Cerebellar cortex (tissue), 1 donor: ENCODE measurements at regions not wholly inside any gene's neighbourhood (a gene's known extent, or its start where the extent isn't known, plus 50 kb on each side); places are given as distances from the start of the nearest gene placed in this dataset.
"Not testable (repeated sequence)": the region's sequence is repeated elsewhere in the genome, so short reads cannot be mapped to it uniquely, and the experiment has no call there.

Experiments used
- DNase-seq: peaks from one replicate; pipeline ENCODE4 v3.0.0-alpha.2; 2015; ENCODE audit warnings: low spot score

GRCh38 chrX:69431420-69431819 lies 72.7 kb upstream of the NALF2 start:
- no peak for DNase-seq

GRCh38 chrX:69430785-69431184 lies 73.3 kb upstream of the NALF2 start:
- no peak for DNase-seq

GRCh38 chrX:69429339-69430015 lies 74.6 kb upstream of the NALF2 start:
- no peak for DNase-seq

- no peak for DNase-seq
Observed at GRCh38 chrX:69428216-69428615, 75.9 kb upstream of the NALF2 start.

- no peak for DNase-seq
Observed at GRCh38 chrX:69424910-69425309, 79.2 kb upstream of the NALF2 start.

GRCh38 chrX:69424161-69424560 lies 80.0 kb upstream of the NALF2 start:
- DNase-seq: peak; percentile 2

GRCh38 chrX:69422208-69422607 lies 81.9 kb upstream of the NALF2 start:
- not testable (repeated sequence) for DNase-seq

- no peak for DNase-seq
Observed at GRCh38 chrX:69415698-69416097, 88.4 kb upstream of the NALF2 start.

- DNase-seq: no peak
Observed at GRCh38 chrX:69412661-69413060, 91.5 kb upstream of the NALF2 start.

GRCh38 chrX:69398881-69399280 lies 105.2 kb upstream of the NALF2 start:
- no peak for DNase-seq

GRCh38 chrX:69396916-69397315 lies 107.2 kb upstream of the NALF2 start:
- DNase-seq: no peak

- no peak for DNase-seq
Observed at GRCh38 chrX:69395306-69395705, 108.8 kb upstream of the NALF2 start.

- DNase-seq: no peak
Observed at GRCh38 chrX:69389101-69389501, 115.0 kb upstream of the NALF2 start.

- DNase-seq: no peak
Observed at GRCh38 chrX:69388526-69388925, 115.6 kb upstream of the NALF2 start.

GRCh38 chrX:69387567-69388487 lies 116.3 kb upstream of the NALF2 start:
- DNase-seq: peak; percentile 32

GRCh38 chrX:69386681-69387080 lies 117.4 kb upstream of the NALF2 start:
- DNase-seq: no peak

GRCh38 chrX:69379412-69379811 lies 124.7 kb upstream of the NALF2 start:
- DNase-seq: no peak

GRCh38 chrX:69374569-69374968 lies 129.6 kb upstream of the NALF2 start:
- no peak for DNase-seq

GRCh38 chrX:69372435-69372834 lies 131.7 kb upstream of the NALF2 start:
- DNase-seq: no peak

GRCh38 chrX:69371159-69371558 lies 133.0 kb upstream of the NALF2 start:
- DNase-seq: no peak

- DNase-seq: no peak
Observed at GRCh38 chrX:69369999-69370398, 134.1 kb upstream of the NALF2 start.

- DNase-seq: no peak
Observed at GRCh38 chrX:69366183-69366582, 137.9 kb upstream of the NALF2 start.

GRCh38 chrX:69365755-69366154 lies 138.4 kb upstream of the NALF2 start:
- no peak for DNase-seq
